ENCODE measurements at regions not wholly inside any gene's neighbourhood (a gene's known extent, or its start where the extent isn't known, plus 50 kb on each side); places are given as distances from the start of the nearest gene placed in this dataset.

DNA sequence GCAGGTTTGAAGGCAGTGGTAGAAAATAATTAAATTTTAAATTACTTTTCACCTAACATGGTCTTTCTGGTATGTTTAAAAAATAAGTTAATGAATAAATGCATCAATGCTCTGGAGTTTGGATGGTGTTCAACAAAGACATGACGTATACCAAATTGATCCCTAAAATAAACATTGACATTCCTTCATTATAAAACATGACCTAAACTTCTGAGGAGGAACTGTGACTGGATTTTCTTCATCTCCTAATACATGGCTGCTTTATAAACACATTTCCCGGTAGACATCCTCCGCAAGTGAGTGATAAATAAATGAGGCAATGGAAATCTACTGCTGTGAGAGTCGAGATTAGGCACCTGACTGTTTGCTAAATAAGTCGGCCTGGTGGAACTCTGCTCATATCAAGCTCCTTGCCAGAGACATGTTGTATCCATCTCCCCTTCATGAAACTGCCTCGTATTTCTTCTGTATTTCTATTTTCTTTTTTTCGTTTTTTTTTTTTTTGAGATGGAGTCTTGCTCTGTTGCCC, 362.3 kb downstream of the RNF144A start:
- TF ChIP-seq TAF1 (IDR thresholded peaks at IDR 0.05; ENCODE audit: low read depth) (no peak), EP300 (conservative IDR thresholded peaks at IDR 0.05; ENCODE audit: poor library complexity, severe bottlenecking) (no peak), POLR2AphosphoS5 (IDR thresholded peaks at IDR 0.05) (no peak), EZH2 (IDR thresholded peaks at IDR 0.05; ENCODE audit: borderline replicate concordance, insufficient read depth, low read length, poor library complexity, severe bottlenecking) (no peak), MXI1 (conservative IDR thresholded peaks at IDR 0.05; ENCODE audit: poor library complexity, severe bottlenecking) (no peak)
- TF ChIP-seq, protein P1, sequence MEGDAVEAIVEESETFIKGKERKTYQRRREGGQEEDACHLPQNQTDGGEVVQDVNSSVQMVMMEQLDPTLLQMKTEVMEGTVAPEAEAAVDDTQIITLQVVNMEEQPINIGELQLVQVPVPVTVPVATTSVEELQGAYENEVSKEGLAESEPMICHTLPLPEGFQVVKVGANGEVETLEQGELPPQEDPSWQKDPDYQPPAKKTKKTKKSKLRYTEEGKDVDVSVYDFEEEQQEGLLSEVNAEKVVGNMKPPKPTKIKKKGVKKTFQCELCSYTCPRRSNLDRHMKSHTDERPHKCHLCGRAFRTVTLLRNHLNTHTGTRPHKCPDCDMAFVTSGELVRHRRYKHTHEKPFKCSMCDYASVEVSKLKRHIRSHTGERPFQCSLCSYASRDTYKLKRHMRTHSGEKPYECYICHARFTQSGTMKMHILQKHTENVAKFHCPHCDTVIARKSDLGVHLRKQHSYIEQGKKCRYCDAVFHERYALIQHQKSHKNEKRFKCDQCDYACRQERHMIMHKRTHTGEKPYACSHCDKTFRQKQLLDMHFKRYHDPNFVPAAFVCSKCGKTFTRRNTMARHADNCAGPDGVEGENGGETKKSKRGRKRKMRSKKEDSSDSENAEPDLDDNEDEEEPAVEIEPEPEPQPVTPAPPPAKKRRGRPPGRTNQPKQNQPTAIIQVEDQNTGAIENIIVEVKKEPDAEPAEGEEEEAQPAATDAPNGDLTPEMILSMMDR (IDR thresholded peaks at IDR 0.05; ENCODE audit: poor library complexity, severe bottlenecking) = no peak
- TF ChIP-seq, protein P2, sequence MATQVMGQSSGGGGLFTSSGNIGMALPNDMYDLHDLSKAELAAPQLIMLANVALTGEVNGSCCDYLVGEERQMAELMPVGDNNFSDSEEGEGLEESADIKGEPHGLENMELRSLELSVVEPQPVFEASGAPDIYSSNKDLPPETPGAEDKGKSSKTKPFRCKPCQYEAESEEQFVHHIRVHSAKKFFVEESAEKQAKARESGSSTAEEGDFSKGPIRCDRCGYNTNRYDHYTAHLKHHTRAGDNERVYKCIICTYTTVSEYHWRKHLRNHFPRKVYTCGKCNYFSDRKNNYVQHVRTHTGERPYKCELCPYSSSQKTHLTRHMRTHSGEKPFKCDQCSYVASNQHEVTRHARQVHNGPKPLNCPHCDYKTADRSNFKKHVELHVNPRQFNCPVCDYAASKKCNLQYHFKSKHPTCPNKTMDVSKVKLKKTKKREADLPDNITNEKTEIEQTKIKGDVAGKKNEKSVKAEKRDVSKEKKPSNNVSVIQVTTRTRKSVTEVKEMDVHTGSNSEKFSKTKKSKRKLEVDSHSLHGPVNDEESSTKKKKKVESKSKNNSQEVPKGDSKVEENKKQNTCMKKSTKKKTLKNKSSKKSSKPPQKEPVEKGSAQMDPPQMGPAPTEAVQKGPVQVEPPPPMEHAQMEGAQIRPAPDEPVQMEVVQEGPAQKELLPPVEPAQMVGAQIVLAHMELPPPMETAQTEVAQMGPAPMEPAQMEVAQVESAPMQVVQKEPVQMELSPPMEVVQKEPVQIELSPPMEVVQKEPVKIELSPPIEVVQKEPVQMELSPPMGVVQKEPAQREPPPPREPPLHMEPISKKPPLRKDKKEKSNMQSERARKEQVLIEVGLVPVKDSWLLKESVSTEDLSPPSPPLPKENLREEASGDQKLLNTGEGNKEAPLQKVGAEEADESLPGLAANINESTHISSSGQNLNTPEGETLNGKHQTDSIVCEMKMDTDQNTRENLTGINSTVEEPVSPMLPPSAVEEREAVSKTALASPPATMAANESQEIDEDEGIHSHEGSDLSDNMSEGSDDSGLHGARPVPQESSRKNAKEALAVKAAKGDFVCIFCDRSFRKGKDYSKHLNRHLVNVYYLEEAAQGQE (IDR thresholded peaks at IDR 0.05; ENCODE audit: borderline replicate concordance) = no peak

Data from neural cell (in vitro differentiated cells).